H9 (cell line): ENCODE measurements at regions not wholly inside any gene's neighbourhood (a gene's known extent, or its start where the extent isn't known, plus 50 kb on each side); places are given as distances from the start of the nearest gene placed in this dataset.

Experiments used
- DNase-seq: peaks from one replicate; pipeline ENCODE4 v3.0.0-alpha.2; 2017
- H2AFZ ChIP-seq: one replicate; pipeline ENCODE4 v1.6.1; 2013; ENCODE audit warnings: mild to moderate bottlenecking, low read length, control low read depth, moderate library complexity
- H2AK5ac ChIP-seq: 2 replicates; pipeline ENCODE4 v1.6.1; 2013; ENCODE audit warnings: low read length, control low read depth, mixed read lengths; ENCODE audit not compliant: insufficient read length
- H2BK120ac ChIP-seq: one replicate; pipeline ENCODE4 v1.6.1; 2013; ENCODE audit warnings: low read depth, mild to moderate bottlenecking, low read length, control low read depth, inconsistent platforms; ENCODE audit not compliant: poor library complexity, severe bottlenecking
- H2BK12ac ChIP-seq: 2 replicates; pipeline ENCODE4 v1.6.1; 2013; ENCODE audit warnings: low read length, control low read depth, mixed read lengths, low read depth; ENCODE audit not compliant: insufficient read length
- H2BK15ac ChIP-seq: 2 replicates; pipeline ENCODE4 v1.6.1; 2013; ENCODE audit warnings: low read depth, low read length, control low read depth
- H2BK20ac ChIP-seq: one replicate; pipeline ENCODE4 v1.6.1; 2013; ENCODE audit warnings: low read depth, mild to moderate bottlenecking, low read length, control low read depth, inconsistent platforms; ENCODE audit not compliant: poor library complexity, severe bottlenecking
- H2BK5ac ChIP-seq: 2 replicates; pipeline ENCODE4 v1.6.1; 2013; ENCODE audit warnings: low read length, control low read depth, mixed read lengths; ENCODE audit not compliant: insufficient read length
- H3K14ac ChIP-seq: 2 replicates; pipeline ENCODE4 v1.6.1; 2013; ENCODE audit warnings: low read length, control low read depth; ENCODE audit not compliant: insufficient read depth
- H3K18ac ChIP-seq: 2 replicates; pipeline ENCODE4 v1.6.1; 2013; ENCODE audit warnings: low read depth, mild to moderate bottlenecking, mixed read lengths, low read length, control low read depth; ENCODE audit not compliant: insufficient read length
- H3K23ac ChIP-seq: 2 replicates; pipeline ENCODE4 v1.6.1; 2013; ENCODE audit warnings: low read length, control low read depth, mixed read lengths, low read depth; ENCODE audit not compliant: insufficient read length
- H3K23me2 ChIP-seq: 2 replicates; pipeline ENCODE4 v1.6.1; 2013; ENCODE audit warnings: low read depth, mild to moderate bottlenecking, mixed read lengths, low read length, control low read depth; ENCODE audit not compliant: insufficient read length, poor library complexity, severe bottlenecking
- H3K27ac ChIP-seq: 2 replicates; pipeline ENCODE4 v1.5.1; 2013; ENCODE audit warnings: low read length, control low read depth, mixed read lengths, low read depth; ENCODE audit not compliant: insufficient read length
- H3K27me3 ChIP-seq: 2 replicates; pipeline ENCODE4 v1.6.1; 2013; ENCODE audit warnings: low read length, control low read depth, inconsistent platforms; ENCODE audit not compliant: insufficient read depth
- H3K4ac ChIP-seq: 2 replicates; pipeline ENCODE4 v1.6.1; 2013; ENCODE audit warnings: low read depth, mild to moderate bottlenecking, control low read depth, inconsistent platforms, low read length, moderate library complexity
- H3K4me1 ChIP-seq: 2 replicates; pipeline ENCODE4 v1.6.1; 2013; ENCODE audit warnings: low read length, control low read depth, inconsistent platforms; ENCODE audit not compliant: insufficient read depth
- H3K4me2 ChIP-seq: 2 replicates; pipeline ENCODE4 v1.6.1; 2013; ENCODE audit warnings: low read length, control low read depth, mixed read lengths; ENCODE audit not compliant: insufficient read length, insufficient read depth
- H3K56ac ChIP-seq: 2 replicates; pipeline ENCODE4 v1.6.1; 2013; ENCODE audit warnings: low read depth, mild to moderate bottlenecking, mixed read lengths, low read length, control low read depth; ENCODE audit not compliant: insufficient read length
- H3K79me1 ChIP-seq: 2 replicates; pipeline ENCODE4 v1.6.1; 2013; ENCODE audit warnings: low read depth, mild to moderate bottlenecking, moderate library complexity, low read length, control low read depth, inconsistent platforms; ENCODE audit not compliant: insufficient read depth, poor library complexity, severe bottlenecking
- H3K79me2 ChIP-seq: 2 replicates; pipeline ENCODE4 v1.6.1; 2013; ENCODE audit warnings: low read length, control low read depth, inconsistent platforms; ENCODE audit not compliant: insufficient read depth
- H3K9ac ChIP-seq: 2 replicates; pipeline ENCODE4 v1.6.1; 2013; ENCODE audit warnings: low read length, control low read depth, mixed read lengths; ENCODE audit not compliant: insufficient read length; ENCODE audit errors: extremely low read depth
- H3K9me3 ChIP-seq: one replicate; pipeline ENCODE4 v1.6.1; 2013; ENCODE audit warnings: low read depth, low read length, inconsistent platforms; ENCODE audit not compliant: control insufficient read depth
- H3T11ph ChIP-seq: one replicate; pipeline ENCODE4 v1.6.1; 2013; ENCODE audit warnings: mild to moderate bottlenecking, low read length, control low read depth, inconsistent platforms
- H4K20me1 ChIP-seq: one replicate; pipeline ENCODE4 v1.6.1; 2013; ENCODE audit not compliant: control insufficient read depth, insufficient read length, insufficient read depth
- H4K5ac ChIP-seq: 2 replicates; pipeline ENCODE4 v1.6.1; 2013; ENCODE audit warnings: low read depth, mild to moderate bottlenecking, mixed read lengths, low read length, control low read depth; ENCODE audit not compliant: insufficient read length
- H4K8ac ChIP-seq: replicated peaks from 2 replicates; pipeline ENCODE4 v1.6.1; 2013; ENCODE audit warnings: low read length, control low read depth, mixed read lengths, low read depth; ENCODE audit not compliant: insufficient read length
- H4K91ac ChIP-seq: 2 replicates; pipeline ENCODE4 v1.6.1; 2013; ENCODE audit warnings: low read depth, mild to moderate bottlenecking, moderate library complexity, mixed read lengths, low read length, control low read depth; ENCODE audit not compliant: insufficient read length
- H3K27ac Mint-ChIP-seq, 3 experiments: 2 replicates in 2 of 3; 3 replicates in 1 of 3; pipeline ENCODE4 v1.8.0; 2020 to 2021; ENCODE audit warnings: mixed read lengths in 3 of 3, mild to moderate bottlenecking in 1 of 3, moderate library complexity in 1 of 3
- H3K27me3 Mint-ChIP-seq: 2 replicates; pipeline ENCODE4 v1.8.0; 2021; ENCODE audit warnings: low read depth, mild to moderate bottlenecking, moderate library complexity, mixed read lengths
- H3K36me3 Mint-ChIP-seq, 3 experiments: 2 replicates in 2 of 3; 3 replicates in 1 of 3; pipeline ENCODE4 v1.8.0; 2020 to 2021; ENCODE audit warnings: low read depth in 3 of 3, mixed read lengths in 3 of 3; ENCODE audit not compliant: insufficient read depth in 1 of 3
- H3K4me1 Mint-ChIP-seq, 2 experiments: 2 replicates each; pipeline ENCODE4 v1.8.0; 2020; ENCODE audit warnings: mixed read lengths in 2 of 2
- H3K4me3 Mint-ChIP-seq, 2 experiments: 2 replicates in 1 of 2; 3 replicates in 1 of 2; pipeline ENCODE4 v1.8.0; 2020 to 2021; ENCODE audit warnings: mild to moderate bottlenecking in 2 of 2, mixed read lengths in 2 of 2, moderate library complexity in 1 of 2
- H3K9me3 Mint-ChIP-seq, 2 experiments: 2 replicates in 1 of 2; 3 replicates in 1 of 2; pipeline ENCODE4 v1.8.0; 2020; ENCODE audit warnings: mild to moderate bottlenecking in 2 of 2, mixed read lengths in 2 of 2, moderate library complexity in 1 of 2
- CTCF ChIP-seq: fragments of 200-600 bp; sonication (generic); conservative IDR thresholded peaks from 3 replicates; pipeline ENCODE4 v1.8.0; 2021; ENCODE audit warnings: antibody characterized with exemption, mild to moderate bottlenecking
- WGBS: extraction: QIAGEN DNeasy Blood & Tissue Kit; methylation state at CpG from one replicate; pipeline ENCODE4 v1.1.7; 2013; ENCODE audit warnings: missing lambda C conversion rate, low lambda C conversion rate, mixed read lengths; ENCODE audit not compliant: insufficient read length; ENCODE audit errors: extremely low coverage; 5-methylcytosine and 5-hydroxymethylcytosine counted together

GRCh38 chr2:193900292-193900691 lies 1705.6 kb upstream of the TMEFF2 start:
- no peak for TF ChIP-seq CTCF
- Histone ChIP-seq H3K56ac (no peak overlapping the region), H3K79me2 (no peaks in the 10 kb centered on the region), H4K8ac (no peak overlapping the region), H3K23ac (no peak overlapping the region), H3T11ph (no peak overlapping the region), H4K5ac (no peak overlapping the region), H2BK5ac (no peak overlapping the region), H4K91ac (no peak overlapping the region), H3K27ac (no peak overlapping the region), H3K14ac (no peak overlapping the region), H3K18ac (no peak overlapping the region), H3K79me1 (no peaks in the 10 kb centered on the region), H4K20me1 (no peaks in the 10 kb centered on the region), H2BK120ac (no peak overlapping the region), H3K4ac (no peak overlapping the region), H2BK12ac (no peak overlapping the region), H3K9me3 (no peaks in the 10 kb centered on the region), H3K4me2 (no peak overlapping the region), H3K23me2 (no peaks in the 10 kb centered on the region), H2BK20ac (no peak overlapping the region), H3K27me3 (no peaks in the 10 kb centered on the region), H2AFZ (no peak overlapping the region), H3K9ac (no peak overlapping the region), H2AK5ac (no peak overlapping the region), H3K4me1 (no peaks in the 10 kb centered on the region), H2BK15ac (no peak overlapping the region)
- Mint-ChIP-seq H3K27ac (no peak overlapping the region), H3K4me1 (peaks cover 0 to 4% of the 10 kb centered on the region in 2 experiments; a peak in 1 of 4 replicates), H3K4me3 (no peak overlapping the region), H3K9me3 (peaks cover 0 to 3% of the 10 kb centered on the region in 2 experiments; a peak in 1 of 5 replicates), H3K36me3 (no peaks in the 10 kb centered on the region; a peak in 1 of 7 replicates), H3K27me3 (no peaks in the 10 kb centered on the region)
- DNase-seq: no peak
- no CpG with 5 or more reads among the region's 3 CpGs for WGBS
